GM12878 (cell line): ENCODE measurements at regions not wholly inside any gene's neighbourhood (a gene's known extent, or its start where the extent isn't known, plus 50 kb on each side); places are given as distances from the start of the nearest gene placed in this dataset.

Experiments used
- ATAC-seq: fragments of 200-7000 bp; cut with Tn5 transposase; 3 replicates; pipeline ENCODE4 v1.9.1; 2020; ENCODE audit warnings: mild to moderate bottlenecking, moderate library complexity
- BruUV-seq: library from RNA; stranded (reverse); fragments of 400-500 nt; replicated peaks from 2 replicates; lab custom pipeline; 2021; lab: Mats Ljungman, UMichigan
- CTCF ChIA-PET: fragments of 300-600 bp; sonication (Branson Sonifier 250); formaldehyde crosslinking; extraction: SDS; loops from one replicate; lab custom pipeline; 2021; ENCODE audit warnings: inconsistent platforms; lab: Yijun Ruan, JAX
- POLR2A ChIA-PET: fragments of 350-600 bp; formaldehyde crosslinking; extraction: SDS; loops from one replicate; lab custom pipeline; 2021; ENCODE audit warnings: inconsistent platforms; lab: Charles Lee
- RAD21 ChIA-PET: fragments of 300-600 bp; sonication (Branson Sonifier 250); formaldehyde crosslinking; loops from one replicate; lab custom pipeline; 2023; ENCODE audit warnings: antibody characterized with exemption; ENCODE audit not compliant: unreplicated experiment; lab: Charles Lee
- SMC1A ChIA-PET: fragments of 300-600 bp; sonication (Branson Sonifier 250); formaldehyde crosslinking; loops from one replicate; lab custom pipeline; 2023; ENCODE audit not compliant: unreplicated experiment, uncharacterized antibody; lab: Charles Lee
- DNase-seq: peaks from one replicate; pipeline ENCODE4 v3.0.0-alpha.2; 2011; ENCODE audit warnings: low read depth, low spot score
- FAIRE-seq: peaks from 3 replicates; lab custom pipeline; 2011; peaks lifted over from hg19 to GRCh38; lab: Jason Lieb, UNC
- H2AFZ ChIP-seq: 2 replicates; pipeline ENCODE4 v1.6.0; 2011; ENCODE audit warnings: low read depth, low read length, control low read depth; ENCODE audit not compliant: control insufficient read depth
- H3K27ac ChIP-seq: 2 replicates; pipeline ENCODE4 v1.5.1; 2011; ENCODE audit warnings: control low read depth; ENCODE audit not compliant: control insufficient read depth, insufficient read depth
- H3K27me3 ChIP-seq, 2 experiments: replicated peaks in 1 of 2; 2 replicates each; pipeline versions ENCODE4 v1.6.0 to v1.6.1; 2011; ENCODE audit warnings: low read length in 1 of 2; ENCODE audit not compliant: control insufficient read depth in 2 of 2, insufficient read depth in 2 of 2
- H3K36me3 ChIP-seq, 2 experiments: 2 replicates each; pipeline ENCODE4 v1.5.1; 2011; ENCODE audit warnings: low read length in 1 of 2; ENCODE audit not compliant: control insufficient read depth in 2 of 2, insufficient read depth in 2 of 2
- H3K4me1 ChIP-seq: 2 replicates; pipeline ENCODE4 v1.6.1; 2011; ENCODE audit warnings: mild to moderate bottlenecking, low read length, moderate library complexity, mixed read lengths; ENCODE audit not compliant: control insufficient read depth, insufficient read depth
- H3K4me2 ChIP-seq: 2 replicates; pipeline ENCODE4 v1.6.0; 2011; ENCODE audit warnings: control low read depth; ENCODE audit not compliant: control insufficient read depth, insufficient read depth
- H3K4me3 ChIP-seq: fragments of 200-600 bp; sonication (generic); 2 replicates; pipeline ENCODE4 v1.5.1; 2016
- H3K79me2 ChIP-seq: 2 replicates; pipeline ENCODE4 v1.6.0; 2011; ENCODE audit warnings: low read length; ENCODE audit not compliant: control insufficient read depth, insufficient read depth
- H3K9ac ChIP-seq: 2 replicates; pipeline ENCODE4 v1.8.0; 2011; ENCODE audit warnings: low read length, control low read depth, mixed read lengths; ENCODE audit not compliant: control insufficient read depth, insufficient read depth
- H3K9me3 ChIP-seq: replicated peaks from 3 replicates; pipeline ENCODE4 v1.5.1; 2011; ENCODE audit warnings: mild to moderate bottlenecking, low read length; ENCODE audit not compliant: control insufficient read depth, insufficient read depth
- H4K20me1 ChIP-seq: 2 replicates; pipeline ENCODE4 v1.6.0; 2011; ENCODE audit not compliant: control insufficient read depth, insufficient read depth
- CBX5 ChIP-seq: sonication (generic); IDR thresholded peaks from 2 replicates; pipeline ENCODE4 v1.6.1; 2016; ENCODE audit warnings: low read depth, moderate library complexity, mild to moderate bottlenecking, inconsistent platforms
- KLF5 ChIP-seq: fragments of 450-650 bp; IDR thresholded peaks from 2 replicates; pipeline ENCODE4 v1.6.1; 2014; ENCODE audit warnings: mild to moderate bottlenecking; ENCODE audit not compliant: partially characterized antibody
- MAX ChIP-seq: IDR thresholded peaks from 2 replicates; pipeline ENCODE4 v1.6.1; 2012; ENCODE audit warnings: low read depth, low read length, improper control_type of control experiment
- NFIC ChIP-seq: IDR thresholded peaks from 2 replicates; pipeline ENCODE4 v1.6.1; 2012; ENCODE audit warnings: low read depth, mild to moderate bottlenecking, inconsistent platforms, low read length, moderate library complexity
- NR2C1 ChIP-seq: fragments of 450-650 bp; IDR thresholded peaks from 2 replicates; pipeline ENCODE4 v1.6.1; 2017; ENCODE audit warnings: antibody characterized with exemption, mild to moderate bottlenecking, moderate library complexity
- RBBP5 ChIP-seq: fragments of 200-600 bp; sonication (generic); conservative IDR thresholded peaks from 2 replicates; pipeline ENCODE4 v1.6.1; 2016
- REST ChIP-seq: IDR thresholded peaks from 2 replicates; pipeline ENCODE4 v1.6.1; 2012; ENCODE audit warnings: mild to moderate bottlenecking, low read depth, low read length
- STAT3 ChIP-seq: IDR thresholded peaks from 2 replicates; pipeline ENCODE4 v1.6.1; 2011; ENCODE audit warnings: low read depth, low read length, improper control_type of control experiment
- SUPT20H ChIP-seq: IDR thresholded peaks from 2 replicates; pipeline ENCODE4 v1.6.1; 2011; ENCODE audit warnings: low read depth, mild to moderate bottlenecking, low read length, moderate library complexity, borderline replicate concordance; ENCODE audit not compliant: control insufficient read depth
- TAF1 ChIP-seq: IDR thresholded peaks from 2 replicates; pipeline ENCODE4 v1.6.1; 2011; ENCODE audit warnings: mild to moderate bottlenecking, low read depth, low read length, borderline replicate concordance
- YY1 ChIP-seq: IDR thresholded peaks from 2 replicates; pipeline ENCODE4 v1.6.1; 2011; ENCODE audit warnings: low read depth, mild to moderate bottlenecking, low read length
- ZZZ3 ChIP-seq: IDR thresholded peaks from 2 replicates; pipeline ENCODE4 v1.6.1; 2011; ENCODE audit warnings: low read depth; ENCODE audit not compliant: control insufficient read depth, insufficient read length
- WGBS: methylation state at CpG from one replicate; pipeline ENCODE4 v1.1.6; 2016; ENCODE audit warnings: low lambda C conversion rate; ENCODE audit not compliant: insufficient replicate concordance, insufficient coverage; ENCODE audit errors: missing lambda C conversion rate; 5-methylcytosine and 5-hydroxymethylcytosine counted together
- in situ Hi-C: fragments of 300-500 bp; cut with MboI; formaldehyde crosslinking; loops from 9 replicates; pipeline ENCODE4 v1.14.3; 2018; ENCODE audit warnings: mixed read lengths
- intact Hi-C: fragments of 100-400 bp; cut with micrococcal nuclease; formaldehyde crosslinking; loops from one replicate; pipeline ENCODE4 v1.14.2; 2022; ENCODE audit not compliant: unreplicated experiment
- TF ChIP-seq, protein P1 (sequence below): fragments of 450-650 bp; IDR thresholded peaks from 2 replicates; pipeline ENCODE4 v1.6.1; 2016; ENCODE audit warnings: mild to moderate bottlenecking
- TF ChIP-seq, protein P2 (sequence below): fragments of 450-650 bp; IDR thresholded peaks from 2 replicates; pipeline ENCODE4 v1.6.1; 2018; ENCODE audit warnings: borderline replicate concordance, mild to moderate bottlenecking; ENCODE audit not compliant: partially characterized antibody

DNA sequence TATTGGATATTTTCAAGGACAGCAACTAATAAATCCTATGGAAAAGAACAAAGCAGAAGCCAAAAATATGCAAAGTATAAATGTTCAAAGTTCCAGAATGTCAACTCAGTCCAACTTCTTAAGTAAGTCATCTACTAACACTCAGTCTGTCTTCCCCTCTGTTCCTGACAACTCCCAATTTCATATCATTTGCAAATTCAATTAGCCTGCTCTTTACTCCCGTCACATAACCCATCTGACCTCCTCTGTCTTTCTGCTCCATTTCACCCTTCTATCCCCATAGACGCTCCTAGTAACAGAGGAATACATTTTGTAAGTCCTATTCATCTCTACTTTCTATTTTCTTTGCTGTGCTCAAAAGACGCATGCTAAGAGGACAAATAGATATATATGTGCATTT is 659.8 kb upstream of the MEF2C start:
- no peak overlapping the region for H3K27ac ChIP-seq
- no peak overlapping the region for H3K9ac ChIP-seq
- no peaks in the 10 kb centered on the region for H3K36me3 ChIP-seq
- RAD21 ChIA-PET, result no interaction called here
- intact Hi-C loops (no loop called here), in situ Hi-C loops (no loop called here)
- H3K4me3 ChIP-seq, result no peak overlapping the region
- WGBS, result 76% methylated on average over 3 of the region's 3 CpGs
- ATAC-seq, result no peak
- no TSS peak for BruUV-seq
- CTCF ChIA-PET, result no interaction called here
- no peaks in the 10 kb centered on the region for H3K4me1 ChIP-seq
- no peaks in the 10 kb centered on the region for H3K27me3 ChIP-seq
- H3K79me2 ChIP-seq, result no peaks in the 10 kb centered on the region
- no peak overlapping the region for H3K4me2 ChIP-seq
- no peak overlapping the region for H2AFZ ChIP-seq
- POLR2A ChIA-PET, result no interaction called here
- H4K20me1 ChIP-seq, result no peaks in the 10 kb centered on the region
- DNase-seq, result no peak
- no peak for FAIRE-seq
- H3K9me3 ChIP-seq, result no peaks in the 10 kb centered on the region
- SMC1A ChIA-PET, result interaction anchor here (1.0 to 2.9 kb wide), 2 partner anchors 8 to 96 kb away, joined by 3 to 10 read pairs; no protein-coding TSS in a partner anchor
- TF ChIP-seq MAX (no peak), NR2C1 (no peak), RBBP5 (no peak), KLF5 (no peak), REST (no peak), NFIC (no peak), ZZZ3 (no peak), CBX5 (no peak), SUPT20H (no peak), YY1 (no peak), STAT3 (no peak), TAF1 (no peak)
- TF ChIP-seq, protein P1, sequence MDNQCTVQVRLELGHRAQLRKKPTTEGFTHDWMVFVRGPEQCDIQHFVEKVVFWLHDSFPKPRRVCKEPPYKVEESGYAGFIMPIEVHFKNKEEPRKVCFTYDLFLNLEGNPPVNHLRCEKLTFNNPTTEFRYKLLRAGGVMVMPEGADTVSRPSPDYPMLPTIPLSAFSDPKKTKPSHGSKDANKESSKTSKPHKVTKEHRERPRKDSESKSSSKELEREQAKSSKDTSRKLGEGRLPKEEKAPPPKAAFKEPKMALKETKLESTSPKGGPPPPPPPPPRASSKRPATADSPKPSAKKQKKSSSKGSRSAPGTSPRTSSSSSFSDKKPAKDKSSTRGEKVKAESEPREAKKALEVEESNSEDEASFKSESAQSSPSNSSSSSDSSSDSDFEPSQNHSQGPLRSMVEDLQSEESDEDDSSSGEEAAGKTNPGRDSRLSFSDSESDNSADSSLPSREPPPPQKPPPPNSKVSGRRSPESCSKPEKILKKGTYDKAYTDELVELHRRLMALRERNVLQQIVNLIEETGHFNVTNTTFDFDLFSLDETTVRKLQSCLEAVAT, result no peak
- TF ChIP-seq, protein P2, sequence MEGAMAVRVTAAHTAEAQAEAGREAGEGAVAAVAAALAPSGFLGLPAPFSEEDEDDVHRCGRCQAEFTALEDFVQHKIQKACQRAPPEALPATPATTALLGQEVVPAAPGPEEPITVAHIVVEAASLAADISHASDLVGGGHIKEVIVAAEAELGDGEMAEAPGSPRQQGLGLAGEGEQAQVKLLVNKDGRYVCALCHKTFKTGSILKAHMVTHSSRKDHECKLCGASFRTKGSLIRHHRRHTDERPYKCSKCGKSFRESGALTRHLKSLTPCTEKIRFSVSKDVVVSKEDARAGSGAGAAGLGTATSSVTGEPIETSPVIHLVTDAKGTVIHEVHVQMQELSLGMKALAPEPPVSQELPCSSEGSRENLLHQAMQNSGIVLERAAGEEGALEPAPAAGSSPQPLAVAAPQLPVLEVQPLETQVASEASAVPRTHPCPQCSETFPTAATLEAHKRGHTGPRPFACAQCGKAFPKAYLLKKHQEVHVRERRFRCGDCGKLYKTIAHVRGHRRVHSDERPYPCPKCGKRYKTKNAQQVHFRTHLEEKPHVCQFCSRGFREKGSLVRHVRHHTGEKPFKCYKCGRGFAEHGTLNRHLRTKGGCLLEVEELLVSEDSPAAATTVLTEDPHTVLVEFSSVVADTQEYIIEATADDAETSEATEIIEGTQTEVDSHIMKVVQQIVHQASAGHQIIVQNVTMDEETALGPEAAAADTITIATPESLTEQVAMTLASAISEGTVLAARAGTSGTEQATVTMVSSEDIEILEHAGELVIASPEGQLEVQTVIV, result no peak
